ENCODE measurements at regions not wholly inside any gene's neighbourhood (a gene's known extent, or its start where the extent isn't known, plus 50 kb on each side); places are given as distances from the start of the nearest gene placed in this dataset.
A peak's percentile ranks its signal among the peaks of the same experiment; 100 is the strongest.

DNA sequence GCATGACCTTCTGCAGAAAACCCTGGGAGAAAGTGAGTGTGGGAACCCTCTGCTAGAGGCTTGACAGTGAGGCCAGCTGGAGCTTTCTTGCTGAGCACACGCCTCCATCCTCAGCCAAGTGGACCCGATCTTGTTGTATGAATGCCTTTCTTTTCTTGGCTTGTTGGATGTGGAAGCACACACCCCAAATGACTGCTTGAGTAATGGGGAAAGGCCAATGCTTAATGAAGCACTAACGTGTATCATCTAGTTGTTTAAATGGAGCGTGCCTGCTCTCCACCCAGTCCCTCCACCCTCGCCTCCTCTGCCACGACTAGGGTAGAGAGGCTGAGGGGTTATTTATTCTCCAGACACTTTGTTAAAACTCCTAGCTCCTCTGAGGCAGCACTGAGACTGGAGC, 54.3 kb upstream of the IKBKE start:
- DNase-seq: peak; percentile 64

DNA sequence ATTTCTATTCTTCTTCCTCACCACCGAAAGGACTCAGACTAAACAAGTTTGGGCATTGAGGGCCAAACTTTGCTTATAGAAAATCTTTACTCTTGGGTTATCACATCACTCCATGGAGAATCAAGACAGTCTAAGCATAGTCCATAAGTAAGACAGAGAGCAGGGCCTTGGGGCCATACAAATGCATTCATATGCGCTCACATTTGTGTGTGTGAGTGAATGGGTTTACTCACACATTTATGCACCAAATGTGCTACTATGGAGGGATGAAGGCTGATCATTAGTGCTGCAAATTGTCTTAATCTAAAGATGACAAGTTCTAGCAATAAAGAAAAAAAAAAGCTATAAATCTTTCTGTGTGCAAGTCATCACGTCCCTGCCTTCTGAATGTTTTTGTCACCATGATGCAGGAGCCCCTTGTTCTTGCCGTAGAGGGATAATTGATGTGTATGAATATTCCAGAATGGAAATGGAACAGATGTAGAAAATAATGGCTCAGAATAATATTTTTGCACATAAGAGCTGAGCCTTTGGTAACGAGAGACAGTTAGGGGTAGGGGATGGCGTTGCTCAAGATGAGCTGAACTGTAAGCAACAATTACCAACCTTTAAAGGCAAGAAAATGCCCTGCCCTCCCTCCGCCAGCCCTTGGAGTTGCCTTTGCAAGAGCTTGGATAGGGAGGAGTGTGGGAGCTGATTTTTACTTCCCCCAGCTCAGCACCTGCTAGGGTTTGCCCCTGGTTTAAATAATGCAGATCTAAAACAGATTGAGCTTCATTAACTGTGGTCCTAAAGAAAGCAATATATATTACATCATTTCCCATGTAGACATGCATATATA, 52.3 kb upstream of the IKBKE start:
- DNase-seq: no peak

DNA sequence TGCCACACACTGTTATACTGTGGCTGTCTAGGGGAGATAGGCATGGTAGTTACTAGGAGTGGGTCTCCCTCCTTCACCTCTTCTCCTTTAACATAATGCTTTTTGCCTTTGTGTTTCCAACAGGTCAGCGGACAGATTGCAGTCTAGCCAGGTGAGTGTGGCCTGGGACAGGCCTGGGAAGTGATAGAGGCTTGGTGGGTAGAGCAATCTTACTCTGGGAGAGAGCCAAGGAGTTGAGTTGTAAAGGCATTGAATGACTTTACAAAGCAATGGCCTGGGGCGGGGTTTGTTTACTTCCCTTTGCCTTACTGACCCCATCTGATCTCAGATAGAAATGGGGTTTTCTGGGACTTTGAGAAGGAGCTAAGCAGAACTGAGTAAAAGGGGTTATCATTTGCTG, 51.0 kb upstream of the IKBKE start:
- DNase-seq: no peak

DNA sequence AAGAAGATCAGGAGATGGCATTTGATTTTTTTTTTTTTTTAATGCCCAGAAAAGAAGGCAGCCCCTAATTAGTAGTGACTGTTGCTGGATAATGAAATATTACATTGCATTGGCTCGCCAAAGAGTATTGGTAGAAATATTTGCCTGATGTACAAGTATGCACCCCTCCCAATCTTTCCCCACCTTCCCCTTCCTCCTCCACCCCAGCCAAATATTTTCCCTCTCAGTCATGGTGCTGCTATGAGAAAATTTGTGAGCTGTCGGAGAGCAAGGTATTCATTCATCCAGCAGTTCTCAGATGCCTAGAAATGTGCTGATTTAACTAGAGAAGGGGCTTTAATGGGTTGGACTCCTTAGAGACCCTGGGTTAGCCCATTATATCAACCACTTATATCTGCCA, 50.5 kb upstream of the IKBKE start:
- no peak for DNase-seq

DNA sequence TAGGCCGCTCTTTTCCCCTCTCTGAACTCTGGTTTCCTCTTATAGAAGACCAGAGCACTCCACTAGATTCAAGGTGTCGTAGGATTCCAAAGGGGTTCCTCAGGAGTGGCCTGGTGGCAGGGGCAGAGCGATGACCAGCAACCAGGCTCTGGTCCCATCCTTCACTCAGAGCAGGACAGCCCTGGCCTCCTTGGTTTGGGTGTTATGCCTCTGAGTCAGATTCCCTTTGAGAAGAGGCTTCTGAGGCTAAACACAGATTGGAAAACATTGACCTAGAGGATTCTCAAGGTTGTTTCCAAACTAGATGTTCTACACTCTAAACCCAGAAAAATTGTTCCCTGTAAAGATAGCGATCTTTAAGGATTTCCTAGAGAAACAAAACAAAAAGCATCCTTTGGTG, 49.8 kb upstream of the IKBKE start:
- DNase-seq: no peak
